GM19193 (cell line): ENCODE measurements at regions not wholly inside any gene's neighbourhood (a gene's known extent, or its start where the extent isn't known, plus 50 kb on each side); places are given as distances from the start of the nearest gene placed in this dataset.

Experiments
- POLR2A ChIP-seq: IDR thresholded peaks from 4 replicates; pipeline ENCODE4 v1.6.1; 2011; ENCODE audit not compliant: insufficient read depth, insufficient read length; ENCODE audit errors: extremely low read depth

DNA sequence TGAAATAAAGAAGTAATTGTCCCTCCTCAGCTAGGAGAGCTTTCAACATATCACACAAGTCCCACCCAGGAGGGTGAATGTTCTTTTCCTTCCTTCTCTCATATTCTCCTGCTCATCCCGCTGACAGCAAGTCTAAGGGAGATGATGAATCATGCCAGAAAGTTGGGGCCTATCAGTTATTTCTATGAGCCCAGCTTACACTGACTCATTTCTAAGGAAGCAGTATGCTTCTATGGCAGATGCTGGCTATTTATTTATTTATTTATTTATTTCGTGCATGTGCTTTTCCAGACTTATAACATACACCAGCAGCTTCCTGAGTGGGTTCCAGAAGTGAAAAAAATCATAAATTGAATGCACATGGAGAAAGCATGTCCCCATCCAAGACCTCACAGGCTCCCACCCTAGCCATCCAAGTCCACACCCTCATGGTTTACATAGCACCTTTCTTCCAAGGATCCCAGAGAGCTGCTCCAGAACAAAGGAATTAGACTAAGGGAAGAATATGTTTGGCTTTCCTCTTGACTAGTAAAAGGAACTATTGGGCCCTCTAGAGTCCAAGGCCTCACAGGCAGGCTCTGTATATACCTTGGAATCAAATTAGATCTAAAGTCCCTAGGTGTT, 1074.2 kb upstream of the ZEB2 start:
- TF ChIP-seq POLR2A: no peak

DNA sequence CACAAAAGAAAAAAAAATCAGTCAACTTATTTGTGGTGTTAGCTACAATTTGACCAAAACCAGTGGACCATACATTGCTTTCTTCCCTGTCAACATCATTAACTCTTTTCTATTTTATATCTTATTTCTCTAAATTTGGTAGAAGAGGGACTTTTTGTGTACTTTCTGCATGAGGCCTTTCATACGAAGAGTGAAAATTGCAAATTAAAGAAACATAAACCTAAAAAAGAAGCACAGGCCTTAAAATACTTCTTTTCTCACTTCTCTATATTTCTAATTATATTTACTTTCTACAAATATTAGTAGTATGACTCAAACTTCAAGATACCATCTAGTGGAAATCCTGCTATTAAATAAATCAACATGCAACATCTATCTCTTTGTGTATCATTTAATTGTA, 1073.4 kb upstream of the ZEB2 start:
- no peak for TF ChIP-seq POLR2A

- no peak for TF ChIP-seq POLR2A
These were observed 1072.4 kb upstream of the ZEB2 start for GRCh38 chr2:145592361-145592760.

DNA sequence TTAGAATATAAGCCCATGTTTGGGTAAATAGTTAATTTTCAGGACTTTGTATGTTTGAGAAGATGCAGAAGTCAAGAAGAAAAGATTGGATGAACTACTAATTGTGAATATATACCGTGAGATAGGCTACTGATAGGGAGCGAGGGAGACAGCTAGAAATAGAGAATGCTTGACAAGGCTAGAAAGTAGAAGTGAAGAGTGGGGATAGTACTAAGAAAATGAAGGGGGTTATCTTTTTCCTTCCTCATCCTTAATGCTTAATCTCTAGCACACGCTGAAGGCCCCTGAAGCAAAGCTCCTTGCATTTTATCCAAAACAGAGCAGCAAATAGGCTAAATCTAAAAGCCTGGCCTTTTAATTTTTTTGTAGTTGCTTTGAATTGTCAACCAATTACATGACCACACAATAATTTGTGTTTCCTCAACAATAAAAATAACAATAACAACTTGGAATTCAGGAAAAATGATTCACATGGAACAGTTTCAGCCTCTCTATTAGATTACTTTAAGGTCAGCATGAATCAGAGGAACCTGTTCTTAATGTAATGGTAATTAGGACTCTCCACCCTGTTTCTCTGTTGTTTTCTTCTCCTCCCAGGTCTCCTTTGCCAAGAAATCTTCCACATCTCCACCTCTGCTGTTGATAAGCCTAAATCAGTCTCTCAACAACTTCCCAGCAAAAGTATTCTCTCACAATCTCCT, 1071.3 kb upstream of the ZEB2 start:
- TF ChIP-seq POLR2A: no peak

DNA sequence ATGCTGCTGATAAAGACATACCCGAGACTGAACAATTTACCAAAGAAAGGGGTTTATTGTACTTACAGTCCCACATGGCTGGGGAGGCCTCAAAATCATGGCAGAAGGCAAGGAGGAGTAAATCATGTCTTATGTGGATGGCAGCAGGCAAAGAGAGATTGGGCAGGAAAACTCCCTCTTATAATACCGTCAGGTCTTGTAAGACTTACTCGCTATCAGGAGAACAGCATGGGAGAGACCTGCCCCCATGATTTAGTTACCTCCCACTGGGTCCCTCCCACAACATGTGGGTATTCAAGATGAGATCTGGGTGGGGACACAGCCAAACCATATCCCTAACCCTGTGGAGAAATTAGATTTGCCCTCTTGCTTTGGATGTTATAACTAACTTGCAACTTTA, 1068.0 kb upstream of the ZEB2 start:
- no peak for TF ChIP-seq POLR2A

GRCh38 chr2:145584353-145584752, 1064.4 kb upstream of the ZEB2 start:
- TF ChIP-seq POLR2A: no peak

GRCh38 chr2:145573608-145574007, 1053.7 kb upstream of the ZEB2 start:
- TF ChIP-seq POLR2A: no peak

- TF ChIP-seq POLR2A: no peak
These were observed 1052.3 kb upstream of the ZEB2 start for GRCh38 chr2:145572238-145572637.

- TF ChIP-seq POLR2A: no peak
These were observed 1049.2 kb upstream of the ZEB2 start for GRCh38 chr2:145569108-145569507.

DNA sequence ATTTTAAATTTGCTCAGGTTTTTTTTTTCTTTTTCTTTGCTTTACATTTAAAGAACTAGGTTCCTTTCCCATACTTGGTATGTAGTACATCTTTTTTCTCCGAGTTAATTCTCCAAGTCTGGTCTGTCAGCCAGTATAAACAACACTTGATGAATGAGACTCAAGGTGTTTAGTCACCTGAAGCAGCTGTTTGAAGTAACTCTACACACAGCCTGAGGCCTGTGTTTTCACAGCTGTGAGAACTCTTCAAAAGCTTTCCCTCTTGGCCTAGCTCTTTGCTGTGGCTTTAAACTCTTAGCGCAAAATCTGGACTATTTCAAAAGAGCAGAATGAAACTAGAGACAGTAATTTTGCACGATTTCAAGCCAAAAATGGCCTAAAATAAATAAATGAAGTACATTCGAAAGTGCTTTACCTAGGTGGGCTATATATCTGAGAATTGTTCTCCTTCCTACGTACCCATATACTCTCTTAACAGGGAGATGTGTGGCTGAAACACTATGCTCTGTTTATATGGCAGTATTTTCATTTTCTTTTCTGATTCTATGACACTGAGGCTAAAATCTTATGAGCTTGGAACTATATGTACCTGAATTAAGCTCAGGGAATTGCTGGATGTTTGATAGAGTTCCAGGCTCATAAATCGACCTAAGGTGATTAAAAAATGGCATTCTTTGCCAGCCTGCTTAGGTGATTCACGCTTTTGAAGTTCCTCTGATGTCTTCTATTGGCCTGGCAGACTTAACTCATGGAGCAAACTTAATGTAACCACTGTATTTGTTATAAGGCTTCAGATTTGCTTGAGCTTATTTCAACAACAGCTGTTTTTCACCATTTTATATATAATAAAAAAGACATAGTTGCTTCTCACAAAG, 1044.1 kb upstream of the ZEB2 start:
- TF ChIP-seq POLR2A: no peak

DNA sequence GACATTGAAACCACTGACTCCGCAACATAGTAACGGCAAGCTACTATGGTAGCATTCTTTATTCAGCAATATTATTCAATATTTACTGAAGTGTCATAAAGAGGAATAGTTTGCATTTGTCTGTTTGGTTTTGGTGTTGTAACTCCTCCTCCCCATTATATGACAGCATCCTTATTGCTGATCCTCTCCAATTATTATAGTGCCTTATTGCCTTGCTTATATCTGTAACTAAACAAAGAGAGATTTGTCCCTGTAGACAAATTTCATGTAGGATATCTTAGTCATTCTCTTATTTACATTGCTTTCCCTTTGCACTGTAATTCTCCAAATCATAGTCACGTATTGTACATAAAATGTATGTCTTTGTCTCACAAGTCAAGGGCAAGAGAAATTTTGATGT, 1041.2 kb upstream of the ZEB2 start:
- TF ChIP-seq POLR2A: no peak

DNA sequence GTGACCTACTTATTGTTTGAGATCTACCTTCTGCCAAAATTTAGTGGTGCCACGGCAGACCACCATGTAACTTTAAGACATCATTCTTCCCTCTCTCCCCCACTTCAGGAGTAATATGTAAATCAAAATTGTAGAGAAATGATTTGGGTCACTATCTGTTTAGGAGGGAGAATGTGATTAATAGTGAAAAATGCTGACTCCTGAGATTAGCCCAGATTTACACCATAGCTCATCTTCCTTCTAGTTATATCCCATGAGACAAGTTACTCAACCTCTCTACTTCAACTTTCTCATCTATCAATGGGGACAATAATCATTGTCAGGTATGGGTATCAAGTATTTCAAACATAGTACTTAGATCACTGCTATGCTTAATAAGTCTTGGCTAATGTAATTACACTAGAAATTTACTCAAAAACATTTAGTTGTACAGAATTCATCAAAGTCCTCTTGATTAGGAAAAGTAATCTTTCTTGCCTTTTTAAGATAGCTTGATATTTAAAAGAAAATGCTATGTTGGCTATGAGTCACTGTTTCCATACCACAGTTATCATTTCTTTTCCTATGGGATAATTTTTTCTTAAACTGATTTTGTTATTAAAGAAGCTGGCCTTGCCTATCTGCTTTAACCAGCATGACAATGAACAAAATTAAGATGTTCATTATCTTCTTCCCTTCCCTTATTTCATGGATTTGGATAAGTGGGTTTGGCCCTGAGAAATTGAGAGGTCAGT, 1038.9 kb upstream of the ZEB2 start:
- no peak for TF ChIP-seq POLR2A

- no peak for TF ChIP-seq POLR2A
These were observed 1035.4 kb upstream of the ZEB2 start for GRCh38 chr2:145555360-145555759.

- no peak for TF ChIP-seq POLR2A
These were observed 1031.8 kb upstream of the ZEB2 start for GRCh38 chr2:145551686-145552085.

- no peak for TF ChIP-seq POLR2A
These were observed 1028.6 kb upstream of the ZEB2 start for GRCh38 chr2:145548479-145548878.
